Breast epithelium (tissue), 3 donors: ENCODE measurements at regions not wholly inside any gene's neighbourhood (a gene's known extent, or its start where the extent isn't known, plus 50 kb on each side); places are given as distances from the start of the nearest gene placed in this dataset.

Source experiments
- POLR2A ChIP-seq: fragments of 450-650 bp; IDR thresholded peaks from one replicate; pipeline ENCODE4 v1.6.1; 2016; ENCODE audit warnings: antibody characterized with exemption, mild to moderate bottlenecking, moderate library complexity
- POLR2AphosphoS5 ChIP-seq, 3 donors: sonication (generic); formaldehyde crosslinking; IDR thresholded peaks; one replicate each; pipeline ENCODE4 v1.6.1; 2017; ENCODE audit warnings: antibody characterized with exemption in 3 of 3
- TF ChIP-seq, protein P1 (sequence below), 3 donors: fragments of 450-650 bp; IDR thresholded peaks; one replicate each; pipeline ENCODE4 v1.5.1; 2016 to 2017; ENCODE audit warnings: antibody characterized with exemption in 3 of 3, mild to moderate bottlenecking in 3 of 3, moderate library complexity in 3 of 3

DNA sequence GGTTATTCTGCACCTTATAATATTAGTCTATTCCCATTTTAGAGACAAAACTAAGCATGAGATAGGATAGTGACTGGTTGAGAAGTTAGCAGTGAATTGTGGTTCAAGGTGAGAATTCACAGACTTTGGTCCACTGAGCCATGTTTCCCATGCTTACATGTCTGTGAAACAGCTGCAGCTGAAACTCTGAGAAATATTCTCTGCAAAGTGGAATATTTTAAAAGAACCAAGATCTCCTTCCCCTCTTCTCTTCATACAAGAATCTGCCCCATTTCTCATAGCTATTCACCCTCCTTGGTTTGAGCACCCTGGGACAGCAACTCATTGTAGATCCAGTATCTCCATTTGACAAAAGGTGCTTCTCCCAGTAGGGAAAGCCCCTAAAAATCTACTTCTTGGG lies 70.2 kb upstream of the TMEM170B start:
- TF ChIP-seq POLR2A = no peak
- TF ChIP-seq, protein P1, sequence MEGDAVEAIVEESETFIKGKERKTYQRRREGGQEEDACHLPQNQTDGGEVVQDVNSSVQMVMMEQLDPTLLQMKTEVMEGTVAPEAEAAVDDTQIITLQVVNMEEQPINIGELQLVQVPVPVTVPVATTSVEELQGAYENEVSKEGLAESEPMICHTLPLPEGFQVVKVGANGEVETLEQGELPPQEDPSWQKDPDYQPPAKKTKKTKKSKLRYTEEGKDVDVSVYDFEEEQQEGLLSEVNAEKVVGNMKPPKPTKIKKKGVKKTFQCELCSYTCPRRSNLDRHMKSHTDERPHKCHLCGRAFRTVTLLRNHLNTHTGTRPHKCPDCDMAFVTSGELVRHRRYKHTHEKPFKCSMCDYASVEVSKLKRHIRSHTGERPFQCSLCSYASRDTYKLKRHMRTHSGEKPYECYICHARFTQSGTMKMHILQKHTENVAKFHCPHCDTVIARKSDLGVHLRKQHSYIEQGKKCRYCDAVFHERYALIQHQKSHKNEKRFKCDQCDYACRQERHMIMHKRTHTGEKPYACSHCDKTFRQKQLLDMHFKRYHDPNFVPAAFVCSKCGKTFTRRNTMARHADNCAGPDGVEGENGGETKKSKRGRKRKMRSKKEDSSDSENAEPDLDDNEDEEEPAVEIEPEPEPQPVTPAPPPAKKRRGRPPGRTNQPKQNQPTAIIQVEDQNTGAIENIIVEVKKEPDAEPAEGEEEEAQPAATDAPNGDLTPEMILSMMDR (IDR thresholded peaks at IDR 0.05) = no peak
- TF ChIP-seq POLR2AphosphoS5 (IDR thresholded peaks at IDR 0.05) = no peak
